Astrocyte (in vitro differentiated cells and primary cell): ENCODE measurements at regions not wholly inside any gene's neighbourhood (a gene's known extent, or its start where the extent isn't known, plus 50 kb on each side); places are given as distances from the start of the nearest gene placed in this dataset.

Experiments used
- DNase-seq: peaks from one replicate; pipeline ENCODE4 v3.0.0-alpha.2; 2010; ENCODE audit warnings: low read depth
- FAIRE-seq: peaks from 2 replicates; lab custom pipeline; 2011; peaks lifted over from hg19 to GRCh38; lab: Jason Lieb, UNC
- H2AFZ ChIP-seq: 2 replicates; pipeline ENCODE4 v1.6.0; 2012; ENCODE audit warnings: low read depth, low read length, inconsistent platforms
- H3K27ac ChIP-seq: 2 replicates; pipeline ENCODE4 v1.5.1; 2011; ENCODE audit warnings: low read depth, low read length, inconsistent platforms
- H3K27me3 ChIP-seq: 2 replicates; pipeline ENCODE4 v1.6.0; 2011; ENCODE audit warnings: low read length, inconsistent platforms; ENCODE audit not compliant: insufficient read depth
- H3K36me3 ChIP-seq: 2 replicates; pipeline ENCODE4 v1.5.1; 2011; ENCODE audit warnings: low read length, inconsistent platforms; ENCODE audit not compliant: insufficient read depth
- H3K4me1 ChIP-seq: 2 replicates; pipeline ENCODE4 v1.5.1; 2011; ENCODE audit warnings: low read length, inconsistent platforms; ENCODE audit not compliant: insufficient read depth
- H3K4me2 ChIP-seq: 2 replicates; pipeline ENCODE4 v1.6.0; 2012; ENCODE audit warnings: low read length, inconsistent platforms
- H3K4me3 ChIP-seq: 2 replicates; pipeline ENCODE4 v1.5.1; 2011; ENCODE audit warnings: low read depth, mild to moderate bottlenecking, low read length, inconsistent platforms; ENCODE audit not compliant: insufficient read depth
- H3K79me2 ChIP-seq: 2 replicates; pipeline ENCODE4 v1.6.0; 2012; ENCODE audit warnings: mild to moderate bottlenecking, low read length, inconsistent platforms; ENCODE audit not compliant: insufficient read depth
- H3K9ac ChIP-seq: 2 replicates; pipeline ENCODE4 v1.6.0; 2012; ENCODE audit warnings: mild to moderate bottlenecking, low read length, inconsistent platforms
- H3K9me3 ChIP-seq: 2 replicates; pipeline ENCODE4 v1.5.1; 2012; ENCODE audit warnings: low read depth, mild to moderate bottlenecking, low read length, inconsistent platforms; ENCODE audit not compliant: insufficient read depth
- H4K20me1 ChIP-seq: 2 replicates; pipeline ENCODE4 v1.6.0; 2012; ENCODE audit warnings: low read length, inconsistent platforms; ENCODE audit not compliant: insufficient read depth
- H3K27ac Mint-ChIP-seq: one replicate; pipeline ENCODE4 v1.8.0; 2021; ENCODE audit warnings: mild to moderate bottlenecking, mixed read lengths; ENCODE audit not compliant: unreplicated experiment
- H3K27me3 Mint-ChIP-seq: one replicate; pipeline ENCODE4 v1.8.0; 2021; ENCODE audit warnings: low read depth, mixed read lengths; ENCODE audit not compliant: unreplicated experiment
- H3K36me3 Mint-ChIP-seq: one replicate; pipeline ENCODE4 v1.8.0; 2021; ENCODE audit warnings: low read depth, mixed read lengths; ENCODE audit not compliant: unreplicated experiment
- H3K4me1 Mint-ChIP-seq: one replicate; pipeline ENCODE4 v1.8.0; 2021; ENCODE audit warnings: low read depth, mixed read lengths; ENCODE audit not compliant: unreplicated experiment
- H3K4me3 Mint-ChIP-seq: one replicate; pipeline ENCODE4 v1.8.0; 2021; ENCODE audit warnings: mild to moderate bottlenecking, moderate library complexity, mixed read lengths; ENCODE audit not compliant: unreplicated experiment
- H3K9me3 Mint-ChIP-seq: one replicate; pipeline ENCODE4 v1.8.0; 2021; ENCODE audit warnings: mild to moderate bottlenecking, mixed read lengths; ENCODE audit not compliant: unreplicated experiment
- CTCF ChIP-seq: IDR thresholded peaks from 2 replicates; pipeline ENCODE4 v1.5.1; 2011; ENCODE audit warnings: low read depth, mild to moderate bottlenecking, inconsistent platforms, low read length, moderate library complexity; ENCODE audit not compliant: insufficient read depth
- EZH2 ChIP-seq: IDR thresholded peaks from 2 replicates; pipeline ENCODE4 v1.6.1; 2012; ENCODE audit warnings: mild to moderate bottlenecking, low read length, inconsistent platforms; ENCODE audit not compliant: insufficient read depth

GRCh38 chr13:105465745-105466144 is 1069.7 kb downstream of the EFNB2 start, which contains the start of gene DAOA:
DAOA (plus strand) TSS chr13:105466045.
- H3K27me3 Mint-ChIP-seq = no peaks in the 10 kb centered on the region
- DNase-seq (no peak), FAIRE-seq (no peak)
- Histone ChIP-seq H3K4me2 (no peak within 1 kb of the TSS), H3K27me3 (no peaks in the 10 kb centered on the region), H3K4me1 (peaks cover 5% of the 10 kb centered on the region), H3K9ac (no peak within 1 kb of the TSS), H2AFZ (no peak within 1 kb of the TSS), H3K79me2 (no peaks in the 10 kb centered on the region), H4K20me1 (no peaks in the 10 kb centered on the region), H3K9me3 (no peaks in the 10 kb centered on the region), H3K27ac (no peak within 1 kb of the TSS), H3K4me3 (no peak within 1 kb of the TSS), H3K36me3 (no peaks in the 10 kb centered on the region)
- TF ChIP-seq CTCF (no peak), EZH2 (no peak)
- H3K36me3 Mint-ChIP-seq = no peaks in the 10 kb centered on the region
- no peaks in the 10 kb centered on the region for H3K9me3 Mint-ChIP-seq
- H3K27ac Mint-ChIP-seq = peak within 1 kb of the TSS; percentile 69
- no peak within 1 kb of the TSS for H3K4me3 Mint-ChIP-seq
- H3K4me1 Mint-ChIP-seq = peaks cover 26% of the 10 kb centered on the region

GRCh38 chr13:105465251-105465650 is 1070.2 kb downstream of the EFNB2 start:
- H3K4me3 Mint-ChIP-seq = no peak overlapping the region
- H3K9me3 Mint-ChIP-seq = no peaks in the 10 kb centered on the region

More at GRCh38 chr13:105465251-105465650, 1070.2 kb downstream of the EFNB2 start:
- H3K27ac Mint-ChIP-seq = peak overlapping the region; percentile 69
- H2AFZ ChIP-seq = no peak overlapping the region
- no peaks in the 10 kb centered on the region for H3K36me3 ChIP-seq
- TF ChIP-seq CTCF (no peak), EZH2 (no peak)
- FAIRE-seq = no peak
- DNase-seq = no peak
- no peaks in the 10 kb centered on the region for H3K27me3 Mint-ChIP-seq
- H3K79me2 ChIP-seq = no peaks in the 10 kb centered on the region
- H3K27ac ChIP-seq = no peak overlapping the region
- no peaks in the 10 kb centered on the region for H3K27me3 ChIP-seq
- peaks cover 5% of the 10 kb centered on the region for H3K4me1 ChIP-seq
- H3K9me3 ChIP-seq = no peaks in the 10 kb centered on the region
- no peaks in the 10 kb centered on the region for H3K36me3 Mint-ChIP-seq
- no peak overlapping the region for H3K9ac ChIP-seq
- H3K4me2 ChIP-seq = no peak overlapping the region
- no peak overlapping the region for H3K4me3 ChIP-seq
- no peaks in the 10 kb centered on the region for H4K20me1 ChIP-seq
- peaks cover 26% of the 10 kb centered on the region for H3K4me1 Mint-ChIP-seq
